Tibial nerve (tissue), 4 donors: ENCODE measurements at regions not wholly inside any gene's neighbourhood (a gene's known extent, or its start where the extent isn't known, plus 50 kb on each side); places are given as distances from the start of the nearest gene placed in this dataset.

Source experiments
- DNase-seq, 2 donors: peaks; one replicate each; pipeline ENCODE4 v3.0.0-alpha.2; 2019; ENCODE audit warnings: low spot score in 2 of 2
- H3K27ac ChIP-seq, 4 donors: fragments of 200-600 bp; sonication (generic) in 3 of 4; one replicate each; pipeline ENCODE4 v1.5.1; 2017 to 2019; ENCODE audit warnings: mild to moderate bottlenecking in 1 of 4
- H3K27me3 ChIP-seq, 2 donors: fragments of 200-600 bp; sonication (generic) in 1 of 2; one replicate each; pipeline versions ENCODE4 v1.5.1 to v1.6.0; 2017 to 2019
- H3K36me3 ChIP-seq, 3 donors: fragments of 200-600 bp; sonication (generic); one replicate each; pipeline ENCODE4 v1.5.1; 2018 to 2019
- H3K4me1 ChIP-seq, 4 donors: fragments of 200-600 bp; sonication (generic) in 3 of 4; one replicate each; pipeline ENCODE4 v1.5.1; 2017 to 2019
- H3K4me3 ChIP-seq, 4 donors: fragments of 200-600 bp; sonication (generic) in 3 of 4; one replicate each; pipeline ENCODE4 v1.5.1; 2017 to 2019; ENCODE audit warnings: mild to moderate bottlenecking in 1 of 4, moderate library complexity in 1 of 4
- H3K9me3 ChIP-seq, 4 donors: fragments of 200-600 bp; sonication (generic) in 3 of 4; one replicate each; pipeline ENCODE4 v1.5.1; 2017 to 2019
- CTCF ChIP-seq, 5 experiments: fragments of 200-600 bp in 3 of 5; fragments of 450-650 bp in 2 of 5; sonication (generic) in 3 of 5; IDR thresholded peaks; one replicate each; pipeline ENCODE4 v1.5.1; 2016 to 2019; ENCODE audit warnings: antibody characterized with exemption in 5 of 5, mild to moderate bottlenecking in 3 of 5, moderate library complexity in 2 of 5
- EP300 ChIP-seq, 2 donors: sonication (generic); formaldehyde crosslinking; IDR thresholded peaks; one replicate each; pipeline ENCODE4 v1.6.1; 2017; ENCODE audit warnings: antibody characterized with exemption in 2 of 2, mild to moderate bottlenecking in 1 of 2
- POLR2A ChIP-seq, 2 donors: fragments of 450-650 bp; IDR thresholded peaks; one replicate each; pipeline ENCODE4 v1.6.1; 2017; ENCODE audit warnings: antibody characterized with exemption in 2 of 2, mild to moderate bottlenecking in 2 of 2, moderate library complexity in 2 of 2
- WGBS, 2 donors: methylation state at CpG; one replicate each; pipeline ENCODE4 v1.1.5; 2018; 5-methylcytosine and 5-hydroxymethylcytosine counted together

- no peaks in the 10 kb centered on the region for H3K4me1 ChIP-seq
- WGBS, 2 donors: 75 to 80% methylated on average over 6 of the region's 6 CpGs
- no peak for DNase-seq
- H3K27ac ChIP-seq: no peak overlapping the region
- no peaks in the 10 kb centered on the region for H3K27me3 ChIP-seq
- no peaks in the 10 kb centered on the region for H3K36me3 ChIP-seq
- no peaks in the 10 kb centered on the region for H3K9me3 ChIP-seq
- no peak overlapping the region for H3K4me3 ChIP-seq
- TF ChIP-seq POLR2A (IDR thresholded peaks at IDR 0.05): no peak
- TF ChIP-seq CTCF (IDR thresholded peaks at IDR 0.05): no peak
- no peak for TF ChIP-seq EP300 (IDR thresholded peaks at IDR 0.05)
Observed at GRCh38 chr14:56886471-56887062, 76.3 kb upstream of the OTX2 start.

- Histone ChIP-seq H3K4me3 (no peak overlapping the region), H3K36me3 (no peaks in the 10 kb centered on the region), H3K27me3 (no peaks in the 10 kb centered on the region), H3K9me3 (no peaks in the 10 kb centered on the region), H3K4me1 (no peaks in the 10 kb centered on the region), H3K27ac (no peak overlapping the region)
- WGBS, 2 donors: 34 to 41% methylated on average over 2 of the region's 2 CpGs
- TF ChIP-seq EP300 (IDR thresholded peaks at IDR 0.05): no peak
- no peak for TF ChIP-seq CTCF (IDR thresholded peaks at IDR 0.05)
- TF ChIP-seq POLR2A (IDR thresholded peaks at IDR 0.05): no peak
- DNase-seq: no peak
Observed at GRCh38 chr14:56885825-56886224, 75.5 kb upstream of the OTX2 start.

GRCh38 chr14:56884617-56885016 lies 74.3 kb upstream of the OTX2 start:
- Histone ChIP-seq H3K4me3 (no peak overlapping the region), H3K27me3 (no peaks in the 10 kb centered on the region), H3K9me3 (no peaks in the 10 kb centered on the region), H3K27ac (no peak overlapping the region), H3K4me1 (no peaks in the 10 kb centered on the region), H3K36me3 (no peaks in the 10 kb centered on the region)
- TF ChIP-seq POLR2A (IDR thresholded peaks at IDR 0.05) (no peak), CTCF (IDR thresholded peaks at IDR 0.05) (no peak)
- WGBS, 2 donors: 50 to 60% methylated on average over 6 of the region's 6 CpGs
- no peak for DNase-seq

GRCh38 chr14:56881181-56881580 lies 70.9 kb upstream of the OTX2 start:
- TF ChIP-seq CTCF (IDR thresholded peaks at IDR 0.05) (no peak), POLR2A (IDR thresholded peaks at IDR 0.05) (no peak), EP300 (IDR thresholded peaks at IDR 0.05) (no peak)
- DNase-seq: no peak
- Histone ChIP-seq H3K4me1 (no peaks in the 10 kb centered on the region), H3K4me3 (no peak overlapping the region), H3K36me3 (no peaks in the 10 kb centered on the region), H3K27ac (no peak overlapping the region), H3K27me3 (no peaks in the 10 kb centered on the region), H3K9me3 (no peaks in the 10 kb centered on the region)
- 61 to 76% methylated on average over 3 of the region's 3 CpGs for WGBS, 2 donors

GRCh38 chr14:56878766-56879165 lies 68.5 kb upstream of the OTX2 start:
- no peak for DNase-seq
- Histone ChIP-seq H3K27me3 (no peaks in the 10 kb centered on the region), H3K27ac (no peak overlapping the region), H3K9me3 (no peaks in the 10 kb centered on the region), H3K4me3 (no peak overlapping the region), H3K36me3 (no peaks in the 10 kb centered on the region), H3K4me1 (no peaks in the 10 kb centered on the region)
- no peak for TF ChIP-seq POLR2A (IDR thresholded peaks at IDR 0.05)
- TF ChIP-seq EP300 (IDR thresholded peaks at IDR 0.05): no peak
- no peak for TF ChIP-seq CTCF (IDR thresholded peaks at IDR 0.05)
- WGBS, 2 donors: 88 to 89% methylated on average over 2 of the region's 2 CpGs
